Activated B cell treated with CpG ODN at 0.5 μM for 24 hours (primary cell): ENCODE measurements at regions not wholly inside any gene's neighbourhood (a gene's known extent, or its start where the extent isn't known, plus 50 kb on each side); places are given as distances from the start of the nearest gene placed in this dataset.

Source experiments
- ATAC-seq: fragments of 200-7000 bp; cut with Tn5 transposase; one replicate; pipeline ENCODE4 v1.10.0; 2021; ENCODE audit warnings: low read depth, mild to moderate bottlenecking, moderate library complexity
- CTCF ChIA-PET: fragments of 350-600 bp; sonication (Branson Sonifier 250); formaldehyde crosslinking; loops from one replicate; lab custom pipeline; 2021; ENCODE audit warnings: antibody characterized with exemption; lab: Charles Lee
- POLR2A ChIA-PET: fragments of 350-600 bp; sonication (Branson Sonifier 250); formaldehyde crosslinking; loops from one replicate; lab custom pipeline; 2021; ENCODE audit warnings: antibody characterized with exemption; lab: Charles Lee
- DNase-seq: peaks from one replicate; pipeline ENCODE4 v3.0.0; 2022
- H3K27ac Mint-ChIP-seq: one replicate; pipeline ENCODE4 v1.8.0; 2020; ENCODE audit warnings: mixed read lengths
- H3K27me3 Mint-ChIP-seq: one replicate; pipeline ENCODE4 v1.8.0; 2021; ENCODE audit warnings: mixed read lengths
- H3K36me3 Mint-ChIP-seq: one replicate; pipeline ENCODE4 v1.8.0; 2021; ENCODE audit warnings: low read depth, mixed read lengths
- H3K4me1 Mint-ChIP-seq: one replicate; pipeline ENCODE4 v1.8.0; 2021; ENCODE audit warnings: mixed read lengths
- H3K4me3 Mint-ChIP-seq: one replicate; pipeline ENCODE4 v1.8.0; 2020; ENCODE audit warnings: mild to moderate bottlenecking, mixed read lengths
- H3K9me3 Mint-ChIP-seq: one replicate; pipeline ENCODE4 v1.8.0; 2020; ENCODE audit warnings: mixed read lengths
- intact Hi-C: fragments of 100-400 bp; cut with micrococcal nuclease; formaldehyde crosslinking; loops from one replicate; pipeline ENCODE4 v1.15.1; 2024
- TF ChIP-seq, protein P1 (sequence below): fragments of 200-600 bp; IDR thresholded peaks from one replicate; pipeline ENCODE4 v1.8.0; 2022; ENCODE audit warnings: antibody characterized with exemption, mild to moderate bottlenecking

DNA sequence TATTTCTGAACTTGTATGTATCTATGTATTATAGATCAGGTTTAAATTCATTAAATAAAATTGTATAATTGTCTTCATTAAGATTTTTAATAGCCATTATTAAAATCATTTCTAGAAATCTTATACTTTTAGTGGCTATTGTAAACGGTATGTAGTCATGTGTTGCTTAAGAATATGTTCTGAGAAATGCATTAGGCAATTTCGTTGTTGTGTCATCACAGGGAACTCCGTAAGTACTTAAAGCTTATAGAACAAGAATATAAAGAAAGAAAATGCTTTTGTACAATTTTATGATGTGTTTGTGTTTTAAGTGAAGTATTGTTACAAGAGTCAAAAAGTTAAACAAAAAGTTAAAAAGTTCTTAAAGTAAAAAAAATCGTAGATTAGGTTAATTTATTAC lies 765.8 kb downstream of the METTL4 start:
- no peaks in the 10 kb centered on the region for H3K27me3 Mint-ChIP-seq
- DNase-seq, result no peak
- no peaks in the 10 kb centered on the region for H3K9me3 Mint-ChIP-seq
- CTCF ChIA-PET, result no interaction called here
- H3K4me3 Mint-ChIP-seq, result no peak overlapping the region
- TF ChIP-seq, protein P1, sequence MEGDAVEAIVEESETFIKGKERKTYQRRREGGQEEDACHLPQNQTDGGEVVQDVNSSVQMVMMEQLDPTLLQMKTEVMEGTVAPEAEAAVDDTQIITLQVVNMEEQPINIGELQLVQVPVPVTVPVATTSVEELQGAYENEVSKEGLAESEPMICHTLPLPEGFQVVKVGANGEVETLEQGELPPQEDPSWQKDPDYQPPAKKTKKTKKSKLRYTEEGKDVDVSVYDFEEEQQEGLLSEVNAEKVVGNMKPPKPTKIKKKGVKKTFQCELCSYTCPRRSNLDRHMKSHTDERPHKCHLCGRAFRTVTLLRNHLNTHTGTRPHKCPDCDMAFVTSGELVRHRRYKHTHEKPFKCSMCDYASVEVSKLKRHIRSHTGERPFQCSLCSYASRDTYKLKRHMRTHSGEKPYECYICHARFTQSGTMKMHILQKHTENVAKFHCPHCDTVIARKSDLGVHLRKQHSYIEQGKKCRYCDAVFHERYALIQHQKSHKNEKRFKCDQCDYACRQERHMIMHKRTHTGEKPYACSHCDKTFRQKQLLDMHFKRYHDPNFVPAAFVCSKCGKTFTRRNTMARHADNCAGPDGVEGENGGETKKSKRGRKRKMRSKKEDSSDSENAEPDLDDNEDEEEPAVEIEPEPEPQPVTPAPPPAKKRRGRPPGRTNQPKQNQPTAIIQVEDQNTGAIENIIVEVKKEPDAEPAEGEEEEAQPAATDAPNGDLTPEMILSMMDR, result no peak
- intact Hi-C loops, result no loop called here
- H3K27ac Mint-ChIP-seq, result no peak overlapping the region
- H3K4me1 Mint-ChIP-seq, result no peaks in the 10 kb centered on the region
- POLR2A ChIA-PET, result no interaction called here
- ATAC-seq, result no peak
- no peaks in the 10 kb centered on the region for H3K36me3 Mint-ChIP-seq

DNA sequence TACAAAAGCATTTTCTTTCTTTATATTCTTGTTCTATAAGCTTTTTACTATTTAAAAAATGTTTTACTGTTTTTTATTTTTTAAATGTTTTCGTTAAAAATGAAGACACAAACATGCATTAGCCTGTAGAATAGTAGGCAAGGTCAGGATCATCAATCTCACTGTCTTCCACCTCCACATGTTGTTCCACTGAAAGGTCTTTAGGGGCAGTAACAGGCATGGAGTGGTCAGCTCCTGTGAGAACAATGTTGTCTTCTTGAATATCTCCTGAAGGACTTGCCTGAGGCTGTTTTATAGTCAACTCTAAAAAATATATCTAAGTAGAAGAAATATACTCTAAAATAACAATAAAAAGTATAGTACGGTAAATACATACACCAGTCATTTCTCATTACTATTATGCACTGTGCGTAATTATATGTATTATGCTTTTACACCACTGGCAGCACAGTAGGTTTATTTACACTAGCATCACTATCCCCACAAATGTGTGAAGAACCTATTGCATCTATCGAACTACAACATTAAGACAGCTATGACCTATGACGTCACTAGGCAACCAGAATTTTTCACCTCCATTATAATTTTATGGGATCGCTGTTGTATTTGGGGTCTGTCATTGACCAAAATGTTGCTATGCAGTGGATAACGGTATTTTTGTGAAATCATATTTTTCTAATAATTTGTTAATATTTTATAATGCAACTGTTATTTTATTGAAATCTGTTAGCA lies 764.3 kb downstream of the METTL4 start:
- DNase-seq (no peak), ATAC-seq (no peak)
- intact Hi-C loops, result no loop called here
- TF ChIP-seq, protein P1, result no peak
- Mint-ChIP-seq H3K4me1 (no peaks in the 10 kb centered on the region), H3K27me3 (no peaks in the 10 kb centered on the region), H3K9me3 (peaks cover 2% of the 10 kb centered on the region), H3K4me3 (no peak overlapping the region), H3K36me3 (no peaks in the 10 kb centered on the region), H3K27ac (no peak overlapping the region)
- POLR2A ChIA-PET, result no interaction called here
- CTCF ChIA-PET, result no interaction called here

DNA sequence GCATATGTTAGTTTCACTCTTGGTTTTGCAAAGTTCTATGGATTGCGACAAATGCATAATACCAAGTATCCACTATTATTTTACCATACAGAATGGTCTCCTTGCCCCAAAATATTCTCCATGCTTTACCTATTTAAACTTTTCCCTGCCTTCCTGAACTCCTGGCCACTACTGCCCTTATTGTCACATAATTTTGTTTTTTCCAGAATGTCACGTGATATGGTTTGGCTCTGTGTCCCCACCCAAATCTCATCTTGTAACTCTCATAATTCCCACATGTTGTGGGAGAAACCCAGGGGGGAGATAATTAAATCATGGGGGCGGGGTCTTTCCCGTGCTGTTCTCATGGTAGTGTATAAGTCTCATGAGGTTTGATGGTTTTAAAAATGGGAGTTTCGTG lies 760.0 kb downstream of the METTL4 start:
- Mint-ChIP-seq H3K36me3 (no peaks in the 10 kb centered on the region), H3K4me3 (no peak overlapping the region), H3K27me3 (no peaks in the 10 kb centered on the region), H3K4me1 (no peaks in the 10 kb centered on the region), H3K9me3 (peaks cover 2% of the 10 kb centered on the region), H3K27ac (no peak overlapping the region)
- ChIA-PET CTCF (no interaction called here), POLR2A (no interaction called here)
- DNase-seq (no peak), ATAC-seq (no peak)
- TF ChIP-seq, protein P1, result no peak
- intact Hi-C loops, result no loop called here

DNA sequence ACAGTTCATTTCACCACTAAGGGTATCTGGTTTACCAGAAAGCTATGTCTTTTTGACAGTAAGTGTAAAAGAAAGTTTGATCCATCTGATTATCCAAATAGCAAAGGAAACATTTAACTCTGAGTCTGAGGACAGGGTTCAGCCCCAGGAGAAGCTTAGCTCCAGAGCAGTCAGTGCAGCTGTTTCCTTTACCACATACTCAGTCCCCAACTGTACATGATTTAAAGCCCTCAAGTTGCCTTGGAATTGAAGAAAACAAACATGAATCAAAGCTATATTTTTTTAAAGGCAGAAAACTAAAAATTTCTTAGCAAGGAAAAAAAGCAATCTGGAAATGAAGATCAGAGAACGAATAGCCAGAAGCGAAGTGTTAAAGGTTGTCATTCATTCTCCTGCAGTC lies 746.0 kb downstream of the METTL4 start:
- intact Hi-C loops, result no loop called here
- H3K9me3 Mint-ChIP-seq, result no peaks in the 10 kb centered on the region
- ChIA-PET POLR2A (no interaction called here), CTCF (no interaction called here)
- H3K4me1 Mint-ChIP-seq, result no peaks in the 10 kb centered on the region
- TF ChIP-seq, protein P1, result no peak
- no peak for ATAC-seq
- no peak overlapping the region for H3K27ac Mint-ChIP-seq
- H3K36me3 Mint-ChIP-seq, result no peaks in the 10 kb centered on the region
- no peak overlapping the region for H3K4me3 Mint-ChIP-seq
- no peak for DNase-seq
- H3K27me3 Mint-ChIP-seq, result no peaks in the 10 kb centered on the region

DNA sequence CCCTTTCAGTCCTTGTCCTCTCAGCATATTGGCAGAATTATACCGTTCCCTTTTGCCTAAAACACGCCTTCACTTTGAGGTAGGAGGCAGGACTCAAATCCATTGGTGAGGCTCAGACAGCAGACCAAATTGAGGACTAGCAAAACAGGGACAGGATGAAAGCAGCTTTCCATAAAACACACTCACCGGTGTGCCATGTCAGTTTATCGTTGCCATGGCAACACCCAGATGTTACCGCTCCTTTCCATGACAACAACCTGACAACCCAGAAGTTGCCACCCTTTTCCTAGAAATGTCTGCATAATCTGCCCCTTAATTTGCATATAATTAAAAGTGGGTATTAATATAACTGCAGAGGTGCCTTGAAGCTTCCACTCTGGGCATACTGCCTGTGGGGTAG lies 730.4 kb downstream of the METTL4 start:
- Mint-ChIP-seq H3K4me3 (no peak overlapping the region), H3K27me3 (no peaks in the 10 kb centered on the region), H3K4me1 (no peaks in the 10 kb centered on the region), H3K36me3 (no peaks in the 10 kb centered on the region), H3K27ac (no peak overlapping the region), H3K9me3 (peaks cover 9% of the 10 kb centered on the region)
- POLR2A ChIA-PET, result no interaction called here
- no peak for ATAC-seq
- TF ChIP-seq, protein P1, result no peak
- DNase-seq, result no peak
- CTCF ChIA-PET, result no interaction called here
- intact Hi-C loops, result no loop called here
